SK-N-SH (cell line): ENCODE measurements at regions not wholly inside any gene's neighbourhood (a gene's known extent, or its start where the extent isn't known, plus 50 kb on each side); places are given as distances from the start of the nearest gene placed in this dataset.

ENCODE experiments used
- CTCF ChIA-PET: fragments of 300-600, 350-600 bp; formaldehyde crosslinking; extraction: SDS; loops from one replicate; lab custom pipeline; 2021; lab: Yijun Ruan, JAX
- POLR2A ChIA-PET: fragments of 350-600 bp; sonication (Branson Sonifier 250); formaldehyde crosslinking; extraction: SDS; loops from one replicate; lab custom pipeline; 2020; ENCODE audit warnings: antibody characterized with exemption, inconsistent platforms; lab: Yijun Ruan, JAX
- DNase-seq: peaks from one replicate; pipeline ENCODE4 v3.0.0; 2012
- H2AFZ ChIP-seq: fragments of 200-600 bp; sonication (generic); 2 replicates; pipeline ENCODE4 v1.8.1; 2016; ENCODE audit warnings: antibody characterized with exemption, mild to moderate bottlenecking, low read depth
- H3F3A ChIP-seq: fragments of 200-600 bp; sonication (generic); replicated peaks from 2 replicates; pipeline ENCODE3; 2016; ENCODE audit warnings: antibody characterized with exemption, mild to moderate bottlenecking; ENCODE audit not compliant: insufficient read depth
- H3K27ac ChIP-seq, 2 experiments: fragments of 200-500 bp in 1 of 2; fragments of 200-600 bp in 1 of 2; sonication (Bioruptor generic) in 1 of 2; sonication (generic), shearing (Covaris generic) in 1 of 2; 2 replicates each; pipeline versions ENCODE4 v1.5.1 to v1.6.1; 2014 to 2016; ENCODE audit warnings: low read depth in 2 of 2, inconsistent platforms in 1 of 2, low read length in 1 of 2, mild to moderate bottlenecking in 1 of 2, mixed read lengths in 1 of 2
- H3K27me3 ChIP-seq: fragments of 200-600 bp; sonication (generic), shearing (Covaris generic); 2 replicates; pipeline ENCODE4 v1.6.1; 2016; ENCODE audit warnings: mixed run types; ENCODE audit not compliant: insufficient read depth
- H3K36me3 ChIP-seq, 2 experiments: fragments of 200-500 bp in 1 of 2; fragments of 200-600 bp in 1 of 2; sonication (Bioruptor generic) in 1 of 2; sonication (generic) in 1 of 2; replicated peaks in 1 of 2; 2 replicates each; pipeline versions ENCODE3 to v1.5.1; 2014 to 2016; ENCODE audit warnings: low read length in 1 of 2, mild to moderate bottlenecking in 1 of 2; ENCODE audit not compliant: insufficient read depth in 2 of 2, control insufficient read depth in 1 of 2
- H3K4me1 ChIP-seq, 2 experiments: fragments of 200-500 bp in 1 of 2; fragments of 200-600 bp in 1 of 2; sonication (Bioruptor generic) in 1 of 2; sonication (generic), shearing (Covaris generic) in 1 of 2; 2 replicates each; pipeline versions ENCODE4 v1.5.1 to v1.6.1; 2014 to 2016; ENCODE audit warnings: low read depth in 1 of 2, low read length in 1 of 2, mixed run types in 1 of 2; ENCODE audit not compliant: insufficient read depth in 2 of 2, control insufficient read depth in 1 of 2
- H3K4me2 ChIP-seq: fragments of 200-600 bp; sonication (generic), shearing (Covaris generic); 2 replicates; pipeline ENCODE4 v1.6.1; 2017; ENCODE audit warnings: mixed run types
- H3K4me3 ChIP-seq, 2 experiments: fragments of 200-500 bp in 1 of 2; fragments of 200-600 bp in 1 of 2; sonication (Bioruptor generic) in 1 of 2; sonication (generic), shearing (Covaris generic) in 1 of 2; 2 replicates each; pipeline versions ENCODE4 v1.5.1 to v1.8.1; 2014 to 2016; ENCODE audit warnings: low read depth in 2 of 2, inconsistent platforms in 1 of 2, low read length in 1 of 2, mild to moderate bottlenecking in 1 of 2, mixed read lengths in 1 of 2, moderate library complexity in 1 of 2
- H3K79me2 ChIP-seq: fragments of 200-600 bp; sonication (generic); 2 replicates; pipeline ENCODE4 v1.8.1; 2017; ENCODE audit warnings: mild to moderate bottlenecking; ENCODE audit not compliant: insufficient read depth
- H3K9ac ChIP-seq: fragments of 200-600 bp; sonication (generic); 2 replicates; pipeline ENCODE4 v1.6.1; 2017; ENCODE audit warnings: mixed run types
- H3K9me2 ChIP-seq: fragments of 200-600 bp; sonication (generic); 2 replicates; pipeline ENCODE4 v1.6.1; 2017; ENCODE audit warnings: mixed run types
- H3K9me3 ChIP-seq: fragments of 200-600 bp; sonication (generic); 2 replicates; pipeline ENCODE4 v1.6.1; 2017; ENCODE audit warnings: mixed run types, mild to moderate bottlenecking, moderate library complexity
- H4K20me1 ChIP-seq: fragments of 200-600 bp; sonication (generic); 2 replicates; pipeline ENCODE4 v1.6.1; 2017; ENCODE audit warnings: mild to moderate bottlenecking, mixed run types; ENCODE audit not compliant: insufficient read depth
- CHD2 ChIP-seq: fragments of 150-350 bp; IDR thresholded peaks from 2 replicates; pipeline ENCODE4 v1.6.1; 2018; ENCODE audit warnings: low read length; ENCODE audit not compliant: partially characterized antibody
- ELF1 ChIP-seq: IDR thresholded peaks from 2 replicates; pipeline ENCODE4 v1.4.0; 2012
- EZH2phosphoT487 ChIP-seq: fragments of 200-600 bp; sonication (generic); IDR thresholded peaks from 2 replicates; pipeline ENCODE4 v1.6.1; 2017; ENCODE audit warnings: low read depth, mixed run types, mild to moderate bottlenecking, antibody characterized with exemption, moderate library complexity, borderline replicate concordance
- FOXJ3 ChIP-seq: sonication (generic); formaldehyde crosslinking; IDR thresholded peaks from 2 replicates; pipeline ENCODE4 v1.5.1; 2020; ENCODE audit warnings: mild to moderate bottlenecking, missing genetic modification reagents
- MEF2A ChIP-seq: IDR thresholded peaks from 2 replicates; pipeline ENCODE4 v1.4.0; 2012; ENCODE audit warnings: low read depth, borderline replicate concordance
- MXI1 ChIP-seq: IDR thresholded peaks from 2 replicates; pipeline ENCODE4 v1.6.1; 2012; ENCODE audit warnings: mild to moderate bottlenecking, low read depth, low read length, improper control_type of control experiment
- RAD21 ChIP-seq: IDR thresholded peaks from 2 replicates; pipeline ENCODE4 v1.6.1; 2012; ENCODE audit warnings: mild to moderate bottlenecking, low read length
- SIN3A ChIP-seq: IDR thresholded peaks from 2 replicates; pipeline ENCODE4 v1.6.1; 2012; ENCODE audit warnings: low read depth, mild to moderate bottlenecking, low read length, moderate library complexity, borderline replicate concordance
- TAF1 ChIP-seq: IDR thresholded peaks from 2 replicates; pipeline ENCODE4 v1.6.1; 2012; ENCODE audit warnings: low read depth, mild to moderate bottlenecking, low read length, moderate library complexity, borderline replicate concordance
- TEAD4 ChIP-seq: IDR thresholded peaks from 2 replicates; pipeline ENCODE4 v1.4.0; 2012; ENCODE audit warnings: mild to moderate bottlenecking, borderline replicate concordance; ENCODE audit not compliant: insufficient read depth
- WGBS: methylation state at CpG from one replicate; pipeline ENCODE4 v1.1.6; 2017; ENCODE audit warnings: low lambda C conversion rate; 5-methylcytosine and 5-hydroxymethylcytosine counted together
- TF ChIP-seq, protein P1 (sequence below): IDR thresholded peaks from 2 replicates; pipeline ENCODE4; 2012
- TF ChIP-seq, protein P2 (sequence below): fragments of 150-350 bp; IDR thresholded peaks from 2 replicates; pipeline ENCODE4 v1.6.1; 2017; ENCODE audit warnings: antibody characterized with exemption, low read length, low read depth, borderline replicate concordance
- TF ChIP-seq, protein P3 (sequence below): IDR thresholded peaks from 2 replicates; pipeline ENCODE4 v1.4.0; 2012; ENCODE audit warnings: low read depth
- TF ChIP-seq, protein P4 (sequence below): fragments of 200-600 bp; sonication (generic); IDR thresholded peaks from 2 replicates; pipeline ENCODE4 v1.6.1; 2017; ENCODE audit warnings: antibody characterized with exemption, mild to moderate bottlenecking, moderate library complexity
- TF ChIP-seq, protein P5 (sequence below): IDR thresholded peaks from 2 replicates; pipeline ENCODE4 v1.4.0; 2012; ENCODE audit warnings: low read depth, borderline replicate concordance

DNA sequence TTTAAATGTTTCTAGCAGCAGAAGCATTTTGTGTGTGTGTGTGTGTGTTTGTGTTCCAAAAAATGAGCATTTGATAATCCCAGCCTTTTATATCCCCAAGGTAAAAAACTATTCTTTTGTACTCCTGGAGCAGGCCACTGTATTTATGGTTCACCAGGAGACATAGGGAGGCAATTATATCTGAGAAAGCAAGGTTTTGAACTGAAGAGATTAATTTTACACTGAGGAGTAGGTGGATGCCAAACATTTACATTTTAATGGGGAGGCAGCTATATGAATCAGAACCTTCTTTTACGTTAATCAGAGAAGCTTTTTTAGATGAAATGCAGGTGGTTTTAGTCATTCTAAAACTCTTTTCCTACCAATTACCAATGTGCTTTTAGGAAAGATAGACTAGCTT, 1374.0 kb upstream of the TENM4 start (continued):
- TF ChIP-seq, protein P1, sequence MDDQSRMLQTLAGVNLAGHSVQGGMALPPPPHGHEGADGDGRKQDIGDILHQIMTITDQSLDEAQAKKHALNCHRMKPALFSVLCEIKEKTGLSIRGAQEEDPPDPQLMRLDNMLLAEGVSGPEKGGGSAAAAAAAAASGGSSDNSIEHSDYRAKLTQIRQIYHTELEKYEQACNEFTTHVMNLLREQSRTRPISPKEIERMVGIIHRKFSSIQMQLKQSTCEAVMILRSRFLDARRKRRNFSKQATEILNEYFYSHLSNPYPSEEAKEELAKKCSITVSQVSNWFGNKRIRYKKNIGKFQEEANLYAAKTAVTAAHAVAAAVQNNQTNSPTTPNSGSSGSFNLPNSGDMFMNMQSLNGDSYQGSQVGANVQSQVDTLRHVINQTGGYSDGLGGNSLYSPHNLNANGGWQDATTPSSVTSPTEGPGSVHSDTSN: no peak
- no peak for TF ChIP-seq TEAD4
- no peak for TF ChIP-seq CHD2
- TF ChIP-seq MXI1: no peak
- no peak for TF ChIP-seq TAF1

DNA sequence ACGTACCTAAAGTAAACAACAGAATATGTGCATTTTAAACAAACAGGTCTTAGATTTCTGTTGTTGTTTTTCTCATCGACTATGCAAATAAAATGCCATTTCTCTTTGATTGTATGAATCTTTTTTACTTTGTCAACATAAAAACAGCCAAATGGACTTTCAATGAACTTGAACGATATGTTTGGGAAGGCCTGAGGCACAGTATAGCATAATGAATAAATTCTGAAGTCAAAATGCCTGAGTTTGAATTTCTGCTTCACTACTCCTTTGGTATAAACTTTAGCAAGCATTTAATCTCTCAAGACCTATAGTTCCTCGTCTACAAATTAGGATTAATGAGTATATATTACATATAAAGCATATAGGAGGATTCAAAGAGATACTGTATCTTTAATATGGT, 1369.9 kb upstream of the TENM4 start:
- Histone ChIP-seq H3K4me3 (no peak overlapping the region), H3K27me3 (no peaks in the 10 kb centered on the region), H2AFZ (no peak overlapping the region), H3K4me2 (no peak overlapping the region), H3K4me1 (peaks cover 0 to 4% of the 10 kb centered on the region in 2 experiments; a peak in 1 of 4 replicates), H4K20me1 (no peaks in the 10 kb centered on the region), H3K9me2 (no peaks in the 10 kb centered on the region), H3K36me3 (no peaks in the 10 kb centered on the region), H3K27ac (no peak overlapping the region), H3K79me2 (no peaks in the 10 kb centered on the region), H3K9me3 (no peaks in the 10 kb centered on the region), H3F3A (no peaks in the 10 kb centered on the region), H3K9ac (no peak overlapping the region)
- DNase-seq: no peak
- ChIA-PET CTCF (no interaction called here), POLR2A (no interaction called here)
- WGBS: 17% methylated on average over 4 of the region's 4 CpGs
- TF ChIP-seq, protein P1: no peak
- TF ChIP-seq MXI1 (no peak), RAD21 (no peak), TEAD4 (no peak), EZH2phosphoT487 (no peak), MEF2A (no peak), SIN3A (no peak), FOXJ3 (CRISPR knock-in tag) (no peak), ELF1 (no peak)
- TF ChIP-seq, protein P2, sequence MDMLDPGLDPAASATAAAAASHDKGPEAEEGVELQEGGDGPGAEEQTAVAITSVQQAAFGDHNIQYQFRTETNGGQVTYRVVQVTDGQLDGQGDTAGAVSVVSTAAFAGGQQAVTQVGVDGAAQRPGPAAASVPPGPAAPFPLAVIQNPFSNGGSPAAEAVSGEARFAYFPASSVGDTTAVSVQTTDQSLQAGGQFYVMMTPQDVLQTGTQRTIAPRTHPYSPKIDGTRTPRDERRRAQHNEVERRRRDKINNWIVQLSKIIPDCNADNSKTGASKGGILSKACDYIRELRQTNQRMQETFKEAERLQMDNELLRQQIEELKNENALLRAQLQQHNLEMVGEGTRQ: no peak
- TF ChIP-seq, protein P3, sequence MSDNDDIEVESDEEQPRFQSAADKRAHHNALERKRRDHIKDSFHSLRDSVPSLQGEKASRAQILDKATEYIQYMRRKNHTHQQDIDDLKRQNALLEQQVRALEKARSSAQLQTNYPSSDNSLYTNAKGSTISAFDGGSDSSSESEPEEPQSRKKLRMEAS: no peak
- TF ChIP-seq, protein P4, sequence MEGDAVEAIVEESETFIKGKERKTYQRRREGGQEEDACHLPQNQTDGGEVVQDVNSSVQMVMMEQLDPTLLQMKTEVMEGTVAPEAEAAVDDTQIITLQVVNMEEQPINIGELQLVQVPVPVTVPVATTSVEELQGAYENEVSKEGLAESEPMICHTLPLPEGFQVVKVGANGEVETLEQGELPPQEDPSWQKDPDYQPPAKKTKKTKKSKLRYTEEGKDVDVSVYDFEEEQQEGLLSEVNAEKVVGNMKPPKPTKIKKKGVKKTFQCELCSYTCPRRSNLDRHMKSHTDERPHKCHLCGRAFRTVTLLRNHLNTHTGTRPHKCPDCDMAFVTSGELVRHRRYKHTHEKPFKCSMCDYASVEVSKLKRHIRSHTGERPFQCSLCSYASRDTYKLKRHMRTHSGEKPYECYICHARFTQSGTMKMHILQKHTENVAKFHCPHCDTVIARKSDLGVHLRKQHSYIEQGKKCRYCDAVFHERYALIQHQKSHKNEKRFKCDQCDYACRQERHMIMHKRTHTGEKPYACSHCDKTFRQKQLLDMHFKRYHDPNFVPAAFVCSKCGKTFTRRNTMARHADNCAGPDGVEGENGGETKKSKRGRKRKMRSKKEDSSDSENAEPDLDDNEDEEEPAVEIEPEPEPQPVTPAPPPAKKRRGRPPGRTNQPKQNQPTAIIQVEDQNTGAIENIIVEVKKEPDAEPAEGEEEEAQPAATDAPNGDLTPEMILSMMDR: no peak
- TF ChIP-seq, protein P5, sequence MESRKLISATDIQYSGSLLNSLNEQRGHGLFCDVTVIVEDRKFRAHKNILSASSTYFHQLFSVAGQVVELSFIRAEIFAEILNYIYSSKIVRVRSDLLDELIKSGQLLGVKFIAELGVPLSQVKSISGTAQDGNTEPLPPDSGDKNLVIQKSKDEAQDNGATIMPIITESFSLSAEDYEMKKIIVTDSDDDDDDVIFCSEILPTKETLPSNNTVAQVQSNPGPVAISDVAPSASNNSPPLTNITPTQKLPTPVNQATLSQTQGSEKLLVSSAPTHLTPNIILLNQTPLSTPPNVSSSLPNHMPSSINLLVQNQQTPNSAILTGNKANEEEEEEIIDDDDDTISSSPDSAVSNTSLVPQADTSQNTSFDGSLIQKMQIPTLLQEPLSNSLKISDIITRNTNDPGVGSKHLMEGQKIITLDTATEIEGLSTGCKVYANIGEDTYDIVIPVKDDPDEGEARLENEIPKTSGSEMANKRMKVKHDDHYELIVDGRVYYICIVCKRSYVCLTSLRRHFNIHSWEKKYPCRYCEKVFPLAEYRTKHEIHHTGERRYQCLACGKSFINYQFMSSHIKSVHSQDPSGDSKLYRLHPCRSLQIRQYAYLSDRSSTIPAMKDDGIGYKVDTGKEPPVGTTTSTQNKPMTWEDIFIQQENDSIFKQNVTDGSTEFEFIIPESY: no peak
